ENCODE measurements at regions not wholly inside any gene's neighbourhood (a gene's known extent, or its start where the extent isn't known, plus 50 kb on each side); places are given as distances from the start of the nearest gene placed in this dataset.

GRCh38 chr4:133621628-133622027, 472.5 kb downstream of the PCDH10 start:
- Histone ChIP-seq H3K27ac (ENCODE audit: insufficient read length, low read depth, low read length) (no peak overlapping the region), H4K20me1 (ENCODE audit: control insufficient read depth, insufficient read depth, insufficient read length) (no peaks in the 10 kb centered on the region), H2BK12ac (ENCODE audit: insufficient read length, low read depth, low read length) (no peak overlapping the region), H2AK5ac (ENCODE audit: insufficient read length, low read length) (no peak overlapping the region), H2AFZ (ENCODE audit: low read length) (no peak overlapping the region), H3K4me1 (ENCODE audit: insufficient read depth, low read length) (no peaks in the 10 kb centered on the region; the same call in 1 of the 2 replicates), H2BK5ac (ENCODE audit: insufficient read length, low read length) (no peak overlapping the region), H2BK120ac (ENCODE audit: low read depth, low read length, poor library complexity, severe bottlenecking) (no peak overlapping the region), H4K91ac (ENCODE audit: insufficient read length, low read depth, low read length) (no peak overlapping the region), H3K56ac (ENCODE audit: insufficient read length, low read depth, low read length) (no peak overlapping the region), H3T11ph (ENCODE audit: low read length) (no peak overlapping the region), H2BK20ac (ENCODE audit: low read depth, low read length, poor library complexity, severe bottlenecking) (no peak overlapping the region), H3K4me2 (ENCODE audit: insufficient read depth, insufficient read length, low read length) (no peak overlapping the region), H3K18ac (ENCODE audit: insufficient read length, low read depth, low read length) (no peak overlapping the region), H3K23me2 (ENCODE audit: insufficient read length, low read depth, low read length, poor library complexity, severe bottlenecking) (no peaks in the 10 kb centered on the region), H4K8ac (replicated peaks; ENCODE audit: insufficient read length, low read depth, low read length) (no peak overlapping the region), H3K79me2 (ENCODE audit: insufficient read depth, low read length) (no peaks in the 10 kb centered on the region), H3K14ac (ENCODE audit: insufficient read depth, low read length) (no peak overlapping the region), H3K23ac (ENCODE audit: insufficient read length, low read depth, low read length) (no peak overlapping the region), H3K9me3 (ENCODE audit: control insufficient read depth, low read depth, low read length) (no peaks in the 10 kb centered on the region), H3K4ac (ENCODE audit: low read depth, low read length) (no peak overlapping the region), H2BK15ac (ENCODE audit: low read depth, low read length) (no peak overlapping the region), H4K5ac (ENCODE audit: insufficient read length, low read depth, low read length) (no peak overlapping the region), H3K27me3 (ENCODE audit: insufficient read depth, low read length) (no peaks in the 10 kb centered on the region), H3K9ac (ENCODE audit: extremely low read depth, insufficient read length, low read length) (no peak overlapping the region), H3K79me1 (ENCODE audit: insufficient read depth, low read depth, low read length, poor library complexity, severe bottlenecking) (no peaks in the 10 kb centered on the region)
- no peak overlapping the region for H3K4me3 Mint-ChIP-seq
- H3K27me3 Mint-ChIP-seq (ENCODE audit: low read depth): no peaks in the 10 kb centered on the region
- no peak overlapping the region for H3K27ac Mint-ChIP-seq
- H3K4me1 Mint-ChIP-seq: peaks cover 12 to 22% of the 10 kb centered on the region in 2 experiments
- H3K9me3 Mint-ChIP-seq: no peaks in the 10 kb centered on the region
- WGBS (ENCODE audit: extremely low coverage, insufficient read length, low lambda C conversion rate): no CpG with 5 or more reads among the region's 1 CpG
- no peak for TF ChIP-seq CTCF (conservative IDR thresholded peaks at IDR 0.05)
- H3K36me3 Mint-ChIP-seq (ENCODE audit: insufficient read depth in 1 of 3, low read depth in 3 of 3): no peaks in the 10 kb centered on the region
- no peak for DNase-seq

All from H9 (cell line).